GM19035 (cell line): ENCODE measurements at regions not wholly inside any gene's neighbourhood (a gene's known extent, or its start where the extent isn't known, plus 50 kb on each side); places are given as distances from the start of the nearest gene placed in this dataset.
"Not testable (repeated sequence)": the region's sequence is repeated elsewhere in the genome, so short reads cannot be mapped to it uniquely, and the experiment has no call there.

Experiments used
- ATAC-seq: cut with Tn5 transposase; IDR thresholded peaks from one replicate; pipeline ENCODE4 v1.9.1; 2021; ENCODE audit not compliant: unreplicated experiment

- ATAC-seq: not testable (repeated sequence)
These were observed 406.1 kb upstream of the NDST4 start for GRCh38 chr4:115519476-115519875.

GRCh38 chr4:115515772-115516171, 402.4 kb upstream of the NDST4 start:
- ATAC-seq: peak; percentile 86

- peak; percentile 12 for ATAC-seq
These were observed 401.9 kb upstream of the NDST4 start for GRCh38 chr4:115515366-115515765.

- ATAC-seq: no peak
These were observed 401.3 kb upstream of the NDST4 start for GRCh38 chr4:115514675-115515074.

GRCh38 chr4:115505326-115505725, 391.9 kb upstream of the NDST4 start:
- ATAC-seq: no peak

GRCh38 chr4:115501656-115502055, 388.2 kb upstream of the NDST4 start:
- ATAC-seq: no peak

GRCh38 chr4:115493770-115494169, 380.4 kb upstream of the NDST4 start:
- not testable (repeated sequence) for ATAC-seq

- no peak for ATAC-seq
These were observed 378.3 kb upstream of the NDST4 start for GRCh38 chr4:115491686-115492085.

- ATAC-seq: no peak
These were observed 375.9 kb upstream of the NDST4 start for GRCh38 chr4:115489279-115489678.

GRCh38 chr4:115485402-115485801, 372.0 kb upstream of the NDST4 start:
- ATAC-seq: no peak

- ATAC-seq: no peak
These were observed 371.1 kb upstream of the NDST4 start for GRCh38 chr4:115484479-115484878.

- ATAC-seq: no peak
These were observed 357.3 kb upstream of the NDST4 start for GRCh38 chr4:115470763-115471162.

GRCh38 chr4:115459301-115459700, 345.9 kb upstream of the NDST4 start:
- not testable (repeated sequence) for ATAC-seq

GRCh38 chr4:115456231-115456630, 342.8 kb upstream of the NDST4 start:
- ATAC-seq: no peak

- ATAC-seq: no peak
These were observed 340.8 kb upstream of the NDST4 start for GRCh38 chr4:115454228-115454627.

GRCh38 chr4:115453416-115453815, 340.0 kb upstream of the NDST4 start:
- no peak for ATAC-seq

- ATAC-seq: not testable (repeated sequence)
These were observed 338.8 kb upstream of the NDST4 start for GRCh38 chr4:115452229-115452628.

- ATAC-seq: no peak
These were observed 324.3 kb upstream of the NDST4 start for GRCh38 chr4:115437739-115438138.

GRCh38 chr4:115433491-115433890, 320.1 kb upstream of the NDST4 start:
- ATAC-seq: no peak

GRCh38 chr4:115430024-115430423, 316.6 kb upstream of the NDST4 start:
- ATAC-seq: no peak

GRCh38 chr4:115428455-115428854, 315.0 kb upstream of the NDST4 start:
- no peak for ATAC-seq

- no peak for ATAC-seq
These were observed 311.4 kb upstream of the NDST4 start for GRCh38 chr4:115424852-115425251.

- ATAC-seq: no peak
These were observed 305.4 kb upstream of the NDST4 start for GRCh38 chr4:115418635-115419396.
